Upper lobe of left lung (tissue), 4 donors: ENCODE measurements at regions not wholly inside any gene's neighbourhood (a gene's known extent, or its start where the extent isn't known, plus 50 kb on each side); places are given as distances from the start of the nearest gene placed in this dataset.

Experiments
- POLR2A ChIP-seq, 4 donors: fragments of 450-650 bp; IDR thresholded peaks; one replicate each; pipeline ENCODE4 v1.5.1; 2016 to 2017; ENCODE audit warnings: antibody characterized with exemption in 4 of 4, mild to moderate bottlenecking in 2 of 4
- TF ChIP-seq, protein P1 (sequence below), 6 experiments: fragments of 450-650 bp in 4 of 6; fragments of 200-600 bp in 2 of 6; sonication (generic) in 2 of 6; IDR thresholded peaks; one replicate each; pipeline ENCODE4 v1.5.1; 2016 to 2019; ENCODE audit warnings: antibody characterized with exemption in 6 of 6

DNA sequence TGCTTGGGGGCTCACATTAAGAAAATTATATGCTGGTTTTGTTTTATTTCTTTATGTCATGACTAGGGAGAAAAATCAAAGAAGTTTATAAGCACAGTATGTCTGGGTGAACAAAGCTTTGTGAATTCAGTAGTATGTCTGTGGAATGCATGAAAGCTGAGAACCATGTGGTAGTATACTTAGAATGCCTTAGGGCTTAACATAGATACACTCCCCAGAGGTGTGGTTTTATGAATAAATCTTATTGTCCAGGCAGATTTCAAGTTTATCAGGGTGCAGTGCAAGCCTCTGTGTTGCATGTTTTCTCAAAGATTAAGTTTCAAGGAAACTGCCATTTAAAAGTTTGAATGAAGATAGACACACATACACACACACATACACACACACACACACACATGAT lies 620.5 kb downstream of the CDY2B start:
- TF ChIP-seq, protein P1, sequence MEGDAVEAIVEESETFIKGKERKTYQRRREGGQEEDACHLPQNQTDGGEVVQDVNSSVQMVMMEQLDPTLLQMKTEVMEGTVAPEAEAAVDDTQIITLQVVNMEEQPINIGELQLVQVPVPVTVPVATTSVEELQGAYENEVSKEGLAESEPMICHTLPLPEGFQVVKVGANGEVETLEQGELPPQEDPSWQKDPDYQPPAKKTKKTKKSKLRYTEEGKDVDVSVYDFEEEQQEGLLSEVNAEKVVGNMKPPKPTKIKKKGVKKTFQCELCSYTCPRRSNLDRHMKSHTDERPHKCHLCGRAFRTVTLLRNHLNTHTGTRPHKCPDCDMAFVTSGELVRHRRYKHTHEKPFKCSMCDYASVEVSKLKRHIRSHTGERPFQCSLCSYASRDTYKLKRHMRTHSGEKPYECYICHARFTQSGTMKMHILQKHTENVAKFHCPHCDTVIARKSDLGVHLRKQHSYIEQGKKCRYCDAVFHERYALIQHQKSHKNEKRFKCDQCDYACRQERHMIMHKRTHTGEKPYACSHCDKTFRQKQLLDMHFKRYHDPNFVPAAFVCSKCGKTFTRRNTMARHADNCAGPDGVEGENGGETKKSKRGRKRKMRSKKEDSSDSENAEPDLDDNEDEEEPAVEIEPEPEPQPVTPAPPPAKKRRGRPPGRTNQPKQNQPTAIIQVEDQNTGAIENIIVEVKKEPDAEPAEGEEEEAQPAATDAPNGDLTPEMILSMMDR (IDR thresholded peaks at IDR 0.05), result no peak
- no peak for TF ChIP-seq POLR2A (IDR thresholded peaks at IDR 0.05)
